ENCODE measurements at regions not wholly inside any gene's neighbourhood (a gene's known extent, or its start where the extent isn't known, plus 50 kb on each side); places are given as distances from the start of the nearest gene placed in this dataset.

DNA sequence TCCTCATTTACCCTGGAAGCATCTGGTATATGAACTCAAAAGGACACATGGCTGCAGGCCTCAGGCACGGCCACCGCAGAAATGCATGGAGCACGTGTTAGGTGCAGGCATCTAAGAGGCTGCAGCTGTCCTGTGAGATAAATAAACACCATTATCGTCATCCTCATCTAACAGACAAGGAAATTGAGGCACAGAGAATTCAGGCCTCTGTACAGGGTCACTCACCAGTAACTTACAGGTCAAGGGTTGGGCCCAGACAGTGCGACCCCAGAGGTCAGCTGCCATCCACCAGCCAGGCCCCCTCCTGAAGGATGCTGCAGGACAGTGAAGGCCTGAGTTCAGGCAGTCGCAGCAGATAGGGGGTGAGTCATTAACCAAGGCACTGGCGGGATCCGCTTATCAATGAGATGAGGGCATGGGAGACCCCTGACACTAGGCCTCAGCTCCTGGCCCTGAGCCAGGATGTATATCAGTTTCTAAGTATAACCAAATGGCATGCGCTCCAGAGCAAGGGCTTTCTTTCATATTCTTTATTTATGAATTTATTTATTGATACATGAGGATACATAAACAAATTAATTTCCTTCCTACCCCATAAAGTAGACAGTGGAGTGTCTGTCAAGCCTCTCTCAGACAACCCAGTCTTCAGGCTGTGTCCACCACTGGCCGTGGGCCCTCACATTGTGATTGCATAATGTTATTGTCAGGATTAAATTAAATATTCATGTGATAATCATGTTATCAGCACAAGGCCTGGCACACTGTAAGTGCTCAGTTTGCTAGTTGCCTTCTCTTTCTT lies 316.9 kb downstream of the QKI start:
- Histone ChIP-seq H2AFZ (ENCODE audit: low read length) (no peak overlapping the region), H3K79me2 (ENCODE audit: insufficient read depth, low read length) (no peaks in the 10 kb centered on the region), H3K36me3 (replicated peaks in 1 of 2; ENCODE audit: control insufficient read depth in 1 of 2, insufficient read depth in 2 of 2, low read length in 2 of 2) (no peaks in the 10 kb centered on the region), H3K9ac (ENCODE audit: insufficient read depth, low read depth, low read length) (no peak overlapping the region), H4K20me1 (ENCODE audit: insufficient read depth, low read length) (no peaks in the 10 kb centered on the region), H3K9me3 (ENCODE audit: low read length) (no peaks in the 10 kb centered on the region), H3K4me3 (replicated peaks in 1 of 3; ENCODE audit: insufficient read depth in 1 of 3, low read depth in 2 of 3, low read length in 3 of 3) (no peak overlapping the region), H3K4me1 (ENCODE audit: insufficient read depth, low read length) (no peaks in the 10 kb centered on the region), H3K27me3 (ENCODE audit: control insufficient read depth in 1 of 2, insufficient read depth in 2 of 2, low read length in 2 of 2) (peaks cover 0 to 40% of the 10 kb centered on the region in 2 experiments; a peak in 4 of 5 replicates), H3K27ac (ENCODE audit: extremely low read length, insufficient read depth, low read length) (no peak overlapping the region), H3K4me2 (ENCODE audit: low read depth, low read length) (no peak overlapping the region)
- no TSS peak for BruUV-seq (replicated peaks)
- no peak for FAIRE-seq
- in situ Hi-C loops (cut with HindIII; ENCODE audit: extremely low pct_ligation_motif_present, low pct_unique_long_range_greater_than_20kb): no loop called here
- POLR2A ChIA-PET: no interaction called here
- no peak for ATAC-seq
- TF ChIP-seq NCOA5 (CRISPR knock-in tag; IDR thresholded peaks at IDR 0.05) (no peak), TAF15 (IDR thresholded peaks at IDR 0.05; ENCODE audit: low read depth, low read length, poor library complexity, severe bottlenecking) (no peak), FOXP4 (CRISPR knock-in tag; IDR thresholded peaks at IDR 0.05) (no peak)
- CTCF ChIA-PET (ENCODE audit: low intra/inter-chr PET ratio, low total read pairs): no interaction called here
- intact Hi-C loops (cut with micrococcal nuclease; ENCODE audit: unreplicated experiment): no loop called here
- DNase-seq (ENCODE audit: low spot score): no peak
- 43% methylated on average over 10 of the region's 10 CpGs for WGBS (ENCODE audit: low lambda C conversion rate)

Data from HepG2 (cell line).